ENCODE measurements at regions not wholly inside any gene's neighbourhood (a gene's known extent, or its start where the extent isn't known, plus 50 kb on each side); places are given as distances from the start of the nearest gene placed in this dataset.

- TF ChIP-seq CTCF (conservative IDR thresholded peaks at IDR 0.05; ENCODE audit: low read length) (no peak), EZH2phosphoT487 (IDR thresholded peaks at IDR 0.05; ENCODE audit: borderline replicate concordance, low read depth, low read length) (no peak)
- no TSS peak for BruUV-seq (replicated peaks)
- POLR2A ChIA-PET: interaction anchor here (0.7 kb wide), 1 partner anchor 17 kb away, joined by 3 read pairs; no protein-coding TSS in a partner anchor
These were observed 155.9 kb upstream of the MAOA start for GRCh38 chrX:43500246-43500645.

GRCh38 chrX:43500996-43501694 lies 155.0 kb upstream of the MAOA start:
- no peaks in the 10 kb centered on the region for H3K36me3 ChIP-seq (ENCODE audit: insufficient read depth, low read length)
- ChIA-PET POLR2A (interaction anchor here (0.7 kb wide), 1 partner anchor 1454 kb away, joined by 5 read pairs; no protein-coding TSS in a partner anchor), CTCF (ENCODE audit: unreplicated experiment) (no interaction called here)
- no peaks in the 10 kb centered on the region for H3K9me2 ChIP-seq (ENCODE audit: insufficient read depth, low read length)
- no peak overlapping the region for H3K27ac ChIP-seq (ENCODE audit: low read depth, low read length, poor library complexity, severe bottlenecking)
- no peaks in the 10 kb centered on the region for H3K79me2 ChIP-seq (ENCODE audit: insufficient read depth, low read depth, low read length)
- H4K20me1 ChIP-seq (ENCODE audit: insufficient read depth, low read length): no peaks in the 10 kb centered on the region
- H3K4me2 ChIP-seq (ENCODE audit: low read length): no peak overlapping the region
- no peak for DNase-seq (ENCODE audit: low spot score)
- no peak overlapping the region for H3K4me3 ChIP-seq (ENCODE audit: low read depth, low read length, poor library complexity, severe bottlenecking)
- H2AFZ ChIP-seq (ENCODE audit: low read length): no peak overlapping the region
- TF ChIP-seq EZH2phosphoT487 (IDR thresholded peaks at IDR 0.05; ENCODE audit: borderline replicate concordance, low read depth, low read length): no peak
- no peak for TF ChIP-seq CTCF (conservative IDR thresholded peaks at IDR 0.05; ENCODE audit: low read length)
- H3K9me3 ChIP-seq (ENCODE audit: low read length): no peaks in the 10 kb centered on the region
- no peaks in the 10 kb centered on the region for H3K4me1 ChIP-seq (ENCODE audit: insufficient read depth, low read length, poor library complexity, severe bottlenecking)
- no TSS peak for BruUV-seq (replicated peaks)
- intact Hi-C loops (cut with micrococcal nuclease; ENCODE audit: unreplicated experiment): no loop called here

More at GRCh38 chrX:43500246-43500645, 155.9 kb upstream of the MAOA start:
- no peaks in the 10 kb centered on the region for H4K20me1 ChIP-seq (ENCODE audit: insufficient read depth, low read length)
- intact Hi-C loops (cut with micrococcal nuclease; ENCODE audit: unreplicated experiment): no loop called here
- H3K9me2 ChIP-seq (ENCODE audit: insufficient read depth, low read length): no peaks in the 10 kb centered on the region
- no peak for DNase-seq (ENCODE audit: low spot score)
- no peaks in the 10 kb centered on the region for H3K4me1 ChIP-seq (ENCODE audit: insufficient read depth, low read length, poor library complexity, severe bottlenecking)
- no peaks in the 10 kb centered on the region for H3K79me2 ChIP-seq (ENCODE audit: insufficient read depth, low read depth, low read length)
- H2AFZ ChIP-seq (ENCODE audit: low read length): no peak overlapping the region
- no peak overlapping the region for H3K27ac ChIP-seq (ENCODE audit: low read depth, low read length, poor library complexity, severe bottlenecking)
- H3K4me3 ChIP-seq (ENCODE audit: low read depth, low read length, poor library complexity, severe bottlenecking): no peak overlapping the region
- H3K4me2 ChIP-seq (ENCODE audit: low read length): no peak overlapping the region
- H3K9me3 ChIP-seq (ENCODE audit: low read length): no peaks in the 10 kb centered on the region
- CTCF ChIA-PET (ENCODE audit: unreplicated experiment): no interaction called here
- no peaks in the 10 kb centered on the region for H3K36me3 ChIP-seq (ENCODE audit: insufficient read depth, low read length)

GRCh38 chrX:43504394-43504793 lies 151.7 kb upstream of the MAOA start:
- TF ChIP-seq CTCF (conservative IDR thresholded peaks at IDR 0.05; ENCODE audit: low read length) (no peak), EZH2phosphoT487 (IDR thresholded peaks at IDR 0.05; ENCODE audit: borderline replicate concordance, low read depth, low read length) (no peak)
- DNase-seq (ENCODE audit: low spot score): no peak
- Histone ChIP-seq H3K79me2 (ENCODE audit: insufficient read depth, low read depth, low read length) (no peaks in the 10 kb centered on the region), H3K4me3 (ENCODE audit: low read depth, low read length, poor library complexity, severe bottlenecking) (no peak overlapping the region), H3K36me3 (ENCODE audit: insufficient read depth, low read length) (no peaks in the 10 kb centered on the region), H3K4me1 (ENCODE audit: insufficient read depth, low read length, poor library complexity, severe bottlenecking) (no peaks in the 10 kb centered on the region), H4K20me1 (ENCODE audit: insufficient read depth, low read length) (no peaks in the 10 kb centered on the region), H3K27ac (ENCODE audit: low read depth, low read length, poor library complexity, severe bottlenecking) (no peak overlapping the region), H3K9me2 (ENCODE audit: insufficient read depth, low read length) (no peaks in the 10 kb centered on the region), H2AFZ (ENCODE audit: low read length) (no peak overlapping the region), H3K4me2 (ENCODE audit: low read length) (no peak overlapping the region), H3K9me3 (ENCODE audit: low read length) (no peaks in the 10 kb centered on the region)
- ChIA-PET POLR2A (interaction anchor here (0.5 to 0.7 kb wide), 2 partner anchors 32 to 1267 kb away, joined by 3 to 7 read pairs; no protein-coding TSS in a partner anchor), CTCF (ENCODE audit: unreplicated experiment) (no interaction called here)
- BruUV-seq (replicated peaks): no TSS peak
- intact Hi-C loops (cut with micrococcal nuclease; ENCODE audit: unreplicated experiment): no loop called here
